Transverse colon (tissue), 3 donors: ENCODE measurements at regions not wholly inside any gene's neighbourhood (a gene's known extent, or its start where the extent isn't known, plus 50 kb on each side); places are given as distances from the start of the nearest gene placed in this dataset.

ENCODE experiments used
- EP300 ChIP-seq: sonication (generic); formaldehyde crosslinking; IDR thresholded peaks from one replicate; pipeline ENCODE4 v1.6.1; 2017; ENCODE audit warnings: antibody characterized with exemption, low read depth
- TF ChIP-seq, protein P1 (sequence below), 5 experiments: fragments of 200-600 bp in 3 of 5; fragments of 450-650 bp in 2 of 5; sonication (generic) in 3 of 5; IDR thresholded peaks; 1 replicate in 2 of 5; 2 replicates in 3 of 5; pipeline ENCODE4 v1.5.1; 2016 to 2017; ENCODE audit warnings: antibody characterized with exemption in 5 of 5, inconsistent platforms in 3 of 5, mild to moderate bottlenecking in 2 of 5, moderate library complexity in 1 of 5

DNA sequence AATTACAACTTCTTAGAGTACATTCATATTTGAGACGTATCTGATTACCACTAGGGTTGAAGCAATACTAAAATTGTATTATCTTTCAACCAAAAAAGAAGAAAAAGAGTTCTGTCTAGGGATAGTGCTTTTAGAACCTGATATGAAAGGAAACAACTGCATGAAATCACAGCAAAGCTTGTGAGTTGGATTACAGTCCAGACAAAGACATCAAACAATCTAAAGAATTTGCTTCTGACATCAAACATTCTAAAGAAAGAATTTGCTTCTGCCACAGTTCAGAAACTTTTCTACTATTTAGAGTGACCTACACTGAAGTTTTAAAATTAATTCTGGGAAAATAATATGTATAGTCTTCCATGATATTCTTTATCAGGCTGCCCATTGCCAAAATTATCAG, 1141.1 kb upstream of the ACO1 start:
- TF ChIP-seq, protein P1, sequence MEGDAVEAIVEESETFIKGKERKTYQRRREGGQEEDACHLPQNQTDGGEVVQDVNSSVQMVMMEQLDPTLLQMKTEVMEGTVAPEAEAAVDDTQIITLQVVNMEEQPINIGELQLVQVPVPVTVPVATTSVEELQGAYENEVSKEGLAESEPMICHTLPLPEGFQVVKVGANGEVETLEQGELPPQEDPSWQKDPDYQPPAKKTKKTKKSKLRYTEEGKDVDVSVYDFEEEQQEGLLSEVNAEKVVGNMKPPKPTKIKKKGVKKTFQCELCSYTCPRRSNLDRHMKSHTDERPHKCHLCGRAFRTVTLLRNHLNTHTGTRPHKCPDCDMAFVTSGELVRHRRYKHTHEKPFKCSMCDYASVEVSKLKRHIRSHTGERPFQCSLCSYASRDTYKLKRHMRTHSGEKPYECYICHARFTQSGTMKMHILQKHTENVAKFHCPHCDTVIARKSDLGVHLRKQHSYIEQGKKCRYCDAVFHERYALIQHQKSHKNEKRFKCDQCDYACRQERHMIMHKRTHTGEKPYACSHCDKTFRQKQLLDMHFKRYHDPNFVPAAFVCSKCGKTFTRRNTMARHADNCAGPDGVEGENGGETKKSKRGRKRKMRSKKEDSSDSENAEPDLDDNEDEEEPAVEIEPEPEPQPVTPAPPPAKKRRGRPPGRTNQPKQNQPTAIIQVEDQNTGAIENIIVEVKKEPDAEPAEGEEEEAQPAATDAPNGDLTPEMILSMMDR (IDR thresholded peaks at IDR 0.05): no peak
- no peak for TF ChIP-seq EP300
